Ishikawa (cell line): ENCODE measurements at regions not wholly inside any gene's neighbourhood (a gene's known extent, or its start where the extent isn't known, plus 50 kb on each side); places are given as distances from the start of the nearest gene placed in this dataset.

ENCODE experiments used
- CEBPB ChIP-seq: IDR thresholded peaks from 2 replicates; pipeline ENCODE4 v1.6.1; 2012
- CREB1 ChIP-seq: IDR thresholded peaks from 2 replicates; pipeline ENCODE4 v1.6.1; 2012; ENCODE audit warnings: low read depth
- EGR1 ChIP-seq: IDR thresholded peaks from 2 replicates; pipeline ENCODE4 v1.6.1; 2012
- EP300 ChIP-seq: IDR thresholded peaks from 2 replicates; pipeline ENCODE4 v1.6.1; 2012; ENCODE audit warnings: borderline replicate concordance
- FOXM1 ChIP-seq: IDR thresholded peaks from 2 replicates; pipeline ENCODE4 v1.6.1; 2012; ENCODE audit warnings: low read depth, borderline replicate concordance
- NFIC ChIP-seq: IDR thresholded peaks from 2 replicates; pipeline ENCODE4 v1.6.1; 2012
- RAD21 ChIP-seq: IDR thresholded peaks from 2 replicates; pipeline ENCODE4 v1.6.1; 2012; ENCODE audit warnings: low read depth
- TAF1 ChIP-seq: IDR thresholded peaks from 2 replicates; pipeline ENCODE4 v1.6.1; 2012; ENCODE audit warnings: low read depth, mild to moderate bottlenecking
- TCF12 ChIP-seq: IDR thresholded peaks from 2 replicates; pipeline ENCODE4 v1.6.1; 2012; ENCODE audit warnings: low read depth
- TEAD4 ChIP-seq: IDR thresholded peaks from 2 replicates; pipeline ENCODE4 v1.6.1; 2012
- YY1 ChIP-seq: IDR thresholded peaks from 2 replicates; pipeline ENCODE4 v1.6.1; 2012; ENCODE audit warnings: low read depth
- ZBTB7A ChIP-seq: IDR thresholded peaks from 2 replicates; pipeline ENCODE4 v1.6.1; 2012; ENCODE audit warnings: low read depth
- TF ChIP-seq, protein P1 (sequence below): IDR thresholded peaks from 2 replicates; pipeline ENCODE4 v1.6.1; 2012; ENCODE audit warnings: low read depth, mild to moderate bottlenecking
- TF ChIP-seq, protein P2 (sequence below): IDR thresholded peaks from 2 replicates; pipeline ENCODE4 v1.6.1; 2012
- TF ChIP-seq, protein P3 (sequence below): IDR thresholded peaks from 2 replicates; pipeline ENCODE4 v1.6.1; 2012

DNA sequence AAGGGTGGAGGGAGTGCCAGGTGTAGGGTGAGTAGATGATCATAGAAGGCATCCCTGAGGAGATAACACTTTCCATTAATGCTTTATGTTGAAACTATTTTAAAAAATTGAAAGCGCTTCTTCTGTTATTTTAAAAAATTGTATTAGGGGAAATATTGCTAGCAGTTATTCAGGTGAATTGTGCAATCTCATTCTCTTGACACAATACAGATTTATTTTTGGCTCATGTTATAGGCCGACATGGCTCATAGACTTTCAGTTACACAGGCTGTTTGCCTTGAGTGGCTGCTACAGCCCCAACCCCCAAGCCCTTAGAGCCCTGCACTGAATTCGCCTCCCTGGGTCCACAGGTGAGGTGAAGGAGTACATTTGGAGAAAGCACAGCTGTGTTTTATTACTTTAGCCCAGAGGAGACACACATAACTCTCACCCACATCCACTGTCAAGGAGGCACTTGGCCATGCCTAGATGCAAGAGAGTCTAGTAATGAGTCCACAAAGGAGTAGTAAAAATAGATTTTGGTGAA, 228.2 kb downstream of the RFPL4B start:
- TF ChIP-seq CREB1 (no peak), EGR1 (no peak), FOXM1 (no peak), YY1 (no peak), NFIC (peak; percentile 41; the same call in 1 of the 2 replicates), TCF12 (0 out of 2 replicates have a peak, but pooled peaks have one; percentile 54), RAD21 (no peak), CEBPB (peak; percentile 94), ZBTB7A (no peak), TAF1 (no peak), TEAD4 (0 out of 2 replicates have a peak, but pooled peaks have one; percentile 4), EP300 (peak; percentile 35; the same call in 1 of the 2 replicates)
- TF ChIP-seq, protein P1, sequence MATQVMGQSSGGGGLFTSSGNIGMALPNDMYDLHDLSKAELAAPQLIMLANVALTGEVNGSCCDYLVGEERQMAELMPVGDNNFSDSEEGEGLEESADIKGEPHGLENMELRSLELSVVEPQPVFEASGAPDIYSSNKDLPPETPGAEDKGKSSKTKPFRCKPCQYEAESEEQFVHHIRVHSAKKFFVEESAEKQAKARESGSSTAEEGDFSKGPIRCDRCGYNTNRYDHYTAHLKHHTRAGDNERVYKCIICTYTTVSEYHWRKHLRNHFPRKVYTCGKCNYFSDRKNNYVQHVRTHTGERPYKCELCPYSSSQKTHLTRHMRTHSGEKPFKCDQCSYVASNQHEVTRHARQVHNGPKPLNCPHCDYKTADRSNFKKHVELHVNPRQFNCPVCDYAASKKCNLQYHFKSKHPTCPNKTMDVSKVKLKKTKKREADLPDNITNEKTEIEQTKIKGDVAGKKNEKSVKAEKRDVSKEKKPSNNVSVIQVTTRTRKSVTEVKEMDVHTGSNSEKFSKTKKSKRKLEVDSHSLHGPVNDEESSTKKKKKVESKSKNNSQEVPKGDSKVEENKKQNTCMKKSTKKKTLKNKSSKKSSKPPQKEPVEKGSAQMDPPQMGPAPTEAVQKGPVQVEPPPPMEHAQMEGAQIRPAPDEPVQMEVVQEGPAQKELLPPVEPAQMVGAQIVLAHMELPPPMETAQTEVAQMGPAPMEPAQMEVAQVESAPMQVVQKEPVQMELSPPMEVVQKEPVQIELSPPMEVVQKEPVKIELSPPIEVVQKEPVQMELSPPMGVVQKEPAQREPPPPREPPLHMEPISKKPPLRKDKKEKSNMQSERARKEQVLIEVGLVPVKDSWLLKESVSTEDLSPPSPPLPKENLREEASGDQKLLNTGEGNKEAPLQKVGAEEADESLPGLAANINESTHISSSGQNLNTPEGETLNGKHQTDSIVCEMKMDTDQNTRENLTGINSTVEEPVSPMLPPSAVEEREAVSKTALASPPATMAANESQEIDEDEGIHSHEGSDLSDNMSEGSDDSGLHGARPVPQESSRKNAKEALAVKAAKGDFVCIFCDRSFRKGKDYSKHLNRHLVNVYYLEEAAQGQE: no peak
- TF ChIP-seq, protein P2, sequence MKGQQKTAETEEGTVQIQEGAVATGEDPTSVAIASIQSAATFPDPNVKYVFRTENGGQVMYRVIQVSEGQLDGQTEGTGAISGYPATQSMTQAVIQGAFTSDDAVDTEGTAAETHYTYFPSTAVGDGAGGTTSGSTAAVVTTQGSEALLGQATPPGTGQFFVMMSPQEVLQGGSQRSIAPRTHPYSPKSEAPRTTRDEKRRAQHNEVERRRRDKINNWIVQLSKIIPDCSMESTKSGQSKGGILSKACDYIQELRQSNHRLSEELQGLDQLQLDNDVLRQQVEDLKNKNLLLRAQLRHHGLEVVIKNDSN: no peak
- TF ChIP-seq, protein P3, sequence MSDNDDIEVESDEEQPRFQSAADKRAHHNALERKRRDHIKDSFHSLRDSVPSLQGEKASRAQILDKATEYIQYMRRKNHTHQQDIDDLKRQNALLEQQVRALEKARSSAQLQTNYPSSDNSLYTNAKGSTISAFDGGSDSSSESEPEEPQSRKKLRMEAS: no peak

DNA sequence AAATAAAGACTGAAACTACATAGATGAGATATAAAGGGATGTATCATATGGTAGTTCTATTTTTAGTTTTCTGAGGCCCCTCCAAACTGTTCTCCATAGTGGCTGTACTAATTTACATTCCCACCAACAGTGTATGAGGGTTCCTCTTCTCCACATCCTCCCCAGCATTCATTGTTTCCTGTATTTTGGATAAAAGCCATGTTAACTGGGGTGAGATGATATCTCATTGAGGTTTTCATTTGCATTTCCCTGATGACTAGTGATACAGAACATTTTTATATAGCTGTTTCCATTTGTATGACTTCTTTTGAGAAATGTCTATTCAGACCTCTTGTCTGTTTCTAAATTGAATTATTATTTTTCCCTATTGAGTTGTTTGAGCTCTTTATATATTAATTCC, 229.3 kb downstream of the RFPL4B start:
- TF ChIP-seq TAF1: no peak
- no peak for TF ChIP-seq CEBPB
- TF ChIP-seq RAD21: no peak
- no peak for TF ChIP-seq EGR1
- TF ChIP-seq TCF12: no peak
- no peak for TF ChIP-seq TEAD4
- TF ChIP-seq ZBTB7A: no peak
- TF ChIP-seq EP300: no peak
- TF ChIP-seq, protein P1: no peak
- TF ChIP-seq NFIC: no peak
- TF ChIP-seq, protein P3: no peak
- no peak for TF ChIP-seq YY1

DNA sequence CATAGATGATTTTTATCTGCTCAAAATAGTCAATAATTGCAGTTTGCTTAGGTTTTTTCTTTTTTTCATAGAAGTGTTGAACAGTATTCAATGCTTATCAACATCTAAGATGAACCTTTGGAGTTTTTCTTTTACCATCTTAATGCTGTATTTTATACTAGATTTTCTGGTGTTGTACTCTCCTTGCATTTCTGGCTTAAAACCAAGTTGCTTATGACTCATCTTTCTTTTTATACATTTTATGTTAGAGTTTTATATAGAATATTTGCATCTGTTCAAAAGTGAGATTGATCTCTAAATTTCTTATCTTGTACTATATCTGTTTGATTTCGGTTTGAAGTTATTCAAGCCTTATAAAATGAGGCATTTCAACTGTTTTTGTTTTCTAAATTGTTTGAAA, 232.5 kb downstream of the RFPL4B start:
- TF ChIP-seq FOXM1 (no peak), EP300 (no peak), ZBTB7A (no peak), RAD21 (no peak)

DNA sequence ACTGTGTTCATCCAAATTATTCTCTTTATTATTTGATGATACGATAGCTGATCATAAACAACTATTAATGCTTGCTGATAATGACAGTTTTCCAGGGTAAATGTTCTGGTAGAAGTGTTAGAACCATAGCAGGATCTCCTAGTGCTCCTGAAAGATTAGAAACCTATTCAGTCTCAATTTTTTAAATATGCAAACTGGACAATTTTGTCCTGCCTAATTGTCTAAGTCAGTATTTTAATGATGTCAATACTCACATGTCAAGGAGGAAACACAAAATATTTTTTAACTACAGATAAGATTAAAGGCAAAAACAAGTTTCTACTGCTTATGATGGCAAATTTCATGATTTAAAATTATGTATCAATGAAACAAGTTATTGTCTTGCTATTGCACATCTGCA, 233.9 kb downstream of the RFPL4B start:
- no peak for TF ChIP-seq TCF12
- no peak for TF ChIP-seq RAD21
- TF ChIP-seq TAF1: no peak
- no peak for TF ChIP-seq YY1
- TF ChIP-seq CEBPB: no peak
- TF ChIP-seq NFIC: no peak
- no peak for TF ChIP-seq ZBTB7A
- TF ChIP-seq, protein P3: no peak
- TF ChIP-seq, protein P1: no peak
- TF ChIP-seq EGR1: no peak
- TF ChIP-seq, protein P2: no peak
